H9 (cell line): ENCODE measurements at regions not wholly inside any gene's neighbourhood (a gene's known extent, or its start where the extent isn't known, plus 50 kb on each side); places are given as distances from the start of the nearest gene placed in this dataset.

Experiments used
- DNase-seq: peaks from one replicate; pipeline ENCODE4 v3.0.0-alpha.2; 2017
- H2AFZ ChIP-seq: one replicate; pipeline ENCODE4 v1.6.1; 2013; ENCODE audit warnings: mild to moderate bottlenecking, low read length, control low read depth, moderate library complexity
- H2AK5ac ChIP-seq: 2 replicates; pipeline ENCODE4 v1.6.1; 2013; ENCODE audit warnings: low read length, control low read depth, mixed read lengths; ENCODE audit not compliant: insufficient read length
- H2BK120ac ChIP-seq: one replicate; pipeline ENCODE4 v1.6.1; 2013; ENCODE audit warnings: low read depth, mild to moderate bottlenecking, low read length, control low read depth, inconsistent platforms; ENCODE audit not compliant: poor library complexity, severe bottlenecking
- H2BK12ac ChIP-seq: 2 replicates; pipeline ENCODE4 v1.6.1; 2013; ENCODE audit warnings: low read length, control low read depth, mixed read lengths, low read depth; ENCODE audit not compliant: insufficient read length
- H2BK15ac ChIP-seq: 2 replicates; pipeline ENCODE4 v1.6.1; 2013; ENCODE audit warnings: low read depth, low read length, control low read depth
- H2BK20ac ChIP-seq: one replicate; pipeline ENCODE4 v1.6.1; 2013; ENCODE audit warnings: low read depth, mild to moderate bottlenecking, low read length, control low read depth, inconsistent platforms; ENCODE audit not compliant: poor library complexity, severe bottlenecking
- H2BK5ac ChIP-seq: 2 replicates; pipeline ENCODE4 v1.6.1; 2013; ENCODE audit warnings: low read length, control low read depth, mixed read lengths; ENCODE audit not compliant: insufficient read length
- H3K14ac ChIP-seq: 2 replicates; pipeline ENCODE4 v1.6.1; 2013; ENCODE audit warnings: low read length, control low read depth; ENCODE audit not compliant: insufficient read depth
- H3K18ac ChIP-seq: 2 replicates; pipeline ENCODE4 v1.6.1; 2013; ENCODE audit warnings: low read depth, mild to moderate bottlenecking, mixed read lengths, low read length, control low read depth; ENCODE audit not compliant: insufficient read length
- H3K23ac ChIP-seq: 2 replicates; pipeline ENCODE4 v1.6.1; 2013; ENCODE audit warnings: low read length, control low read depth, mixed read lengths, low read depth; ENCODE audit not compliant: insufficient read length
- H3K23me2 ChIP-seq: 2 replicates; pipeline ENCODE4 v1.6.1; 2013; ENCODE audit warnings: low read depth, mild to moderate bottlenecking, mixed read lengths, low read length, control low read depth; ENCODE audit not compliant: insufficient read length, poor library complexity, severe bottlenecking
- H3K27ac ChIP-seq: 2 replicates; pipeline ENCODE4 v1.5.1; 2013; ENCODE audit warnings: low read length, control low read depth, mixed read lengths, low read depth; ENCODE audit not compliant: insufficient read length
- H3K27me3 ChIP-seq: 2 replicates; pipeline ENCODE4 v1.6.1; 2013; ENCODE audit warnings: low read length, control low read depth, inconsistent platforms; ENCODE audit not compliant: insufficient read depth
- H3K4ac ChIP-seq: 2 replicates; pipeline ENCODE4 v1.6.1; 2013; ENCODE audit warnings: low read depth, mild to moderate bottlenecking, control low read depth, inconsistent platforms, low read length, moderate library complexity
- H3K4me1 ChIP-seq: 2 replicates; pipeline ENCODE4 v1.6.1; 2013; ENCODE audit warnings: low read length, control low read depth, inconsistent platforms; ENCODE audit not compliant: insufficient read depth
- H3K4me2 ChIP-seq: 2 replicates; pipeline ENCODE4 v1.6.1; 2013; ENCODE audit warnings: low read length, control low read depth, mixed read lengths; ENCODE audit not compliant: insufficient read length, insufficient read depth
- H3K56ac ChIP-seq: 2 replicates; pipeline ENCODE4 v1.6.1; 2013; ENCODE audit warnings: low read depth, mild to moderate bottlenecking, mixed read lengths, low read length, control low read depth; ENCODE audit not compliant: insufficient read length
- H3K79me1 ChIP-seq: 2 replicates; pipeline ENCODE4 v1.6.1; 2013; ENCODE audit warnings: low read depth, mild to moderate bottlenecking, moderate library complexity, low read length, control low read depth, inconsistent platforms; ENCODE audit not compliant: insufficient read depth, poor library complexity, severe bottlenecking
- H3K79me2 ChIP-seq: 2 replicates; pipeline ENCODE4 v1.6.1; 2013; ENCODE audit warnings: low read length, control low read depth, inconsistent platforms; ENCODE audit not compliant: insufficient read depth
- H3K9ac ChIP-seq: 2 replicates; pipeline ENCODE4 v1.6.1; 2013; ENCODE audit warnings: low read length, control low read depth, mixed read lengths; ENCODE audit not compliant: insufficient read length; ENCODE audit errors: extremely low read depth
- H3K9me3 ChIP-seq: one replicate; pipeline ENCODE4 v1.6.1; 2013; ENCODE audit warnings: low read depth, low read length, inconsistent platforms; ENCODE audit not compliant: control insufficient read depth
- H3T11ph ChIP-seq: one replicate; pipeline ENCODE4 v1.6.1; 2013; ENCODE audit warnings: mild to moderate bottlenecking, low read length, control low read depth, inconsistent platforms
- H4K20me1 ChIP-seq: one replicate; pipeline ENCODE4 v1.6.1; 2013; ENCODE audit not compliant: control insufficient read depth, insufficient read length, insufficient read depth
- H4K5ac ChIP-seq: 2 replicates; pipeline ENCODE4 v1.6.1; 2013; ENCODE audit warnings: low read depth, mild to moderate bottlenecking, mixed read lengths, low read length, control low read depth; ENCODE audit not compliant: insufficient read length
- H4K8ac ChIP-seq: replicated peaks from 2 replicates; pipeline ENCODE4 v1.6.1; 2013; ENCODE audit warnings: low read length, control low read depth, mixed read lengths, low read depth; ENCODE audit not compliant: insufficient read length
- H4K91ac ChIP-seq: 2 replicates; pipeline ENCODE4 v1.6.1; 2013; ENCODE audit warnings: low read depth, mild to moderate bottlenecking, moderate library complexity, mixed read lengths, low read length, control low read depth; ENCODE audit not compliant: insufficient read length
- H3K27ac Mint-ChIP-seq, 3 experiments: 2 replicates in 2 of 3; 3 replicates in 1 of 3; pipeline ENCODE4 v1.8.0; 2020 to 2021; ENCODE audit warnings: mixed read lengths in 3 of 3, mild to moderate bottlenecking in 1 of 3, moderate library complexity in 1 of 3
- H3K27me3 Mint-ChIP-seq: 2 replicates; pipeline ENCODE4 v1.8.0; 2021; ENCODE audit warnings: low read depth, mild to moderate bottlenecking, moderate library complexity, mixed read lengths
- H3K36me3 Mint-ChIP-seq, 3 experiments: 2 replicates in 2 of 3; 3 replicates in 1 of 3; pipeline ENCODE4 v1.8.0; 2020 to 2021; ENCODE audit warnings: low read depth in 3 of 3, mixed read lengths in 3 of 3; ENCODE audit not compliant: insufficient read depth in 1 of 3
- H3K4me1 Mint-ChIP-seq, 2 experiments: 2 replicates each; pipeline ENCODE4 v1.8.0; 2020; ENCODE audit warnings: mixed read lengths in 2 of 2
- H3K4me3 Mint-ChIP-seq, 2 experiments: 2 replicates in 1 of 2; 3 replicates in 1 of 2; pipeline ENCODE4 v1.8.0; 2020 to 2021; ENCODE audit warnings: mild to moderate bottlenecking in 2 of 2, mixed read lengths in 2 of 2, moderate library complexity in 1 of 2
- H3K9me3 Mint-ChIP-seq, 2 experiments: 2 replicates in 1 of 2; 3 replicates in 1 of 2; pipeline ENCODE4 v1.8.0; 2020; ENCODE audit warnings: mild to moderate bottlenecking in 2 of 2, mixed read lengths in 2 of 2, moderate library complexity in 1 of 2
- WGBS: extraction: QIAGEN DNeasy Blood & Tissue Kit; methylation state at CpG from one replicate; pipeline ENCODE4 v1.1.7; 2013; ENCODE audit warnings: missing lambda C conversion rate, low lambda C conversion rate, mixed read lengths; ENCODE audit not compliant: insufficient read length; ENCODE audit errors: extremely low coverage; 5-methylcytosine and 5-hydroxymethylcytosine counted together
- TF ChIP-seq, protein P1 (sequence below): fragments of 200-600 bp; sonication (generic); conservative IDR thresholded peaks from 3 replicates; pipeline ENCODE4 v1.8.0; 2021; ENCODE audit warnings: antibody characterized with exemption, mild to moderate bottlenecking

DNA sequence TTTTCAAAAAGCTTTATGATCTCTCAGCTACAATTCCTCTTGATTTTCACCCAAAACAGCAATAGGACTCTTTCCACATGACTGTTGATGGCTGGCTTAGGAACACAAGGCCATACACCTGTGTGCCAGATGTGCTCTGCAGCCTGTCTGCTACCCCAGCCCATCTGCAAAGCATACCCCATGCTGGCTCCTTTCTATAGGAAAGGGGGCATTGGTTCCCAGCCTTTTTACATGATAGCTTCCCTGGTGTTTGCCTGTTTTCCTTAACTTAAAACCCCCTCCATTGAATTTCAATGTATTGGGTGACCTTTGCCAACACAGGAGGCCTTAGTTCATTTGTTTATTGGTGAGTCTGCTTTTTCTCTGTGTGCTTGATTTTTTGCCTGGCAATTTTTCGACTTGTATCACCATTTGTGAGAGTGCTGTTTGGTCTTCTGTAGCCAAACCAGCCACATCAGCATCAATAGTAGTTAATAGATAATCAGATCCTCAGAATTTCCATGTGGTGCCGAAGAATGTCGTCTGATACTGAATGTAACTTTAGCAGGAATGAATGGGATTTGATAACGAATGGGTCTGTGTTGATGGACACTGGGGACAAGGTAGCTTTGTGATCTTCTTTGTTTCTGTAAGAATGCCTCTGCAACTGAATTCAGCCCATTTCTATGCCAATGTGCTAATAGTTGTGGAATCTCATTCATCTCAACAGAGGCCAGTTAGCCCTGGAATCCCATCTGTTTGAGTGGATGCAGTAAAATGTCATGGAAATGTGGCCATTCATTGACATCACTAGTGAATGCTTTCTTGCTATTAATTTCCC lies 272.2 kb upstream of the RARB start:
- Mint-ChIP-seq H3K27ac (peak overlapping the region; percentile 99 to 100 (median 100)), H3K36me3 (peaks cover 3 to 5% (median 4%) of the 10 kb centered on the region in 3 experiments), H3K4me1 (peaks cover 56 to 65% of the 10 kb centered on the region in 2 experiments), H3K9me3 (no peaks in the 10 kb centered on the region), H3K4me3 (peak overlapping the region; percentile 43 to 67), H3K27me3 (no peaks in the 10 kb centered on the region)
- Histone ChIP-seq H3K4ac (no peak overlapping the region), H4K20me1 (no peaks in the 10 kb centered on the region), H3K23me2 (no peaks in the 10 kb centered on the region), H3K14ac (no peak overlapping the region), H2BK15ac (no peak overlapping the region), H4K8ac (no peak overlapping the region), H3K9ac (peak overlapping the region; percentile 49), H4K5ac (no peak overlapping the region), H3K79me1 (no peaks in the 10 kb centered on the region), H3K4me2 (peak overlapping the region; percentile 55), H3K4me1 (peaks cover 11% of the 10 kb centered on the region; the same call in 1 of the 2 replicates), H2AFZ (no peak overlapping the region), H3K18ac (no peak overlapping the region), H2BK20ac (no peak overlapping the region), H2AK5ac (no peak overlapping the region), H3K79me2 (no peaks in the 10 kb centered on the region), H2BK5ac (peak overlapping the region; percentile 55), H3T11ph (no peak overlapping the region), H3K23ac (no peak overlapping the region), H4K91ac (no peak overlapping the region), H2BK120ac (no peak overlapping the region), H3K27me3 (no peaks in the 10 kb centered on the region), H2BK12ac (no peak overlapping the region), H3K9me3 (no peaks in the 10 kb centered on the region), H3K27ac (peak overlapping the region; percentile 98), H3K56ac (no peak overlapping the region)
- peak; percentile 86 for DNase-seq
- TF ChIP-seq, protein P1, sequence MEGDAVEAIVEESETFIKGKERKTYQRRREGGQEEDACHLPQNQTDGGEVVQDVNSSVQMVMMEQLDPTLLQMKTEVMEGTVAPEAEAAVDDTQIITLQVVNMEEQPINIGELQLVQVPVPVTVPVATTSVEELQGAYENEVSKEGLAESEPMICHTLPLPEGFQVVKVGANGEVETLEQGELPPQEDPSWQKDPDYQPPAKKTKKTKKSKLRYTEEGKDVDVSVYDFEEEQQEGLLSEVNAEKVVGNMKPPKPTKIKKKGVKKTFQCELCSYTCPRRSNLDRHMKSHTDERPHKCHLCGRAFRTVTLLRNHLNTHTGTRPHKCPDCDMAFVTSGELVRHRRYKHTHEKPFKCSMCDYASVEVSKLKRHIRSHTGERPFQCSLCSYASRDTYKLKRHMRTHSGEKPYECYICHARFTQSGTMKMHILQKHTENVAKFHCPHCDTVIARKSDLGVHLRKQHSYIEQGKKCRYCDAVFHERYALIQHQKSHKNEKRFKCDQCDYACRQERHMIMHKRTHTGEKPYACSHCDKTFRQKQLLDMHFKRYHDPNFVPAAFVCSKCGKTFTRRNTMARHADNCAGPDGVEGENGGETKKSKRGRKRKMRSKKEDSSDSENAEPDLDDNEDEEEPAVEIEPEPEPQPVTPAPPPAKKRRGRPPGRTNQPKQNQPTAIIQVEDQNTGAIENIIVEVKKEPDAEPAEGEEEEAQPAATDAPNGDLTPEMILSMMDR: no peak
- WGBS: no CpG with 5 or more reads among the region's 4 CpGs
